Pancreas (tissue), 10 donors: ENCODE measurements at regions not wholly inside any gene's neighbourhood (a gene's known extent, or its start where the extent isn't known, plus 50 kb on each side); places are given as distances from the start of the nearest gene placed in this dataset.

Experiments
- ATAC-seq, 4 donors: fragments of 200-7000 bp; cut with Tn5 transposase; one replicate each; pipeline versions ENCODE4 v1.8.0 to v1.9.1; 2020; ENCODE audit warnings: mild to moderate bottlenecking in 4 of 4, moderate library complexity in 4 of 4
- DNase-seq, 6 donors: peaks; one replicate each; pipeline ENCODE4 v3.0.0-alpha.2; 2020
- FAIRE-seq: peaks from 2 replicates; lab custom pipeline; 2012; peaks lifted over from hg19 to GRCh38; lab: Jason Lieb, UNC
- H3K27ac ChIP-seq, 4 donors: fragments of 200-600 bp; sonication (generic); 1 replicate in 3 of 4; 2 replicates in 1 of 4; pipeline versions ENCODE4 v1.5.0 to v1.8.0; 2020
- H3K27me3 ChIP-seq, 4 donors: fragments of 200-600 bp; one replicate each; pipeline ENCODE4 v1.8.0; 2021
- H3K36me3 ChIP-seq, 3 donors: fragments of 200-600 bp; sonication (generic) in 1 of 3; one replicate each; pipeline versions ENCODE4 v1.5.0 to v1.8.0; 2020 to 2021
- H3K4me1 ChIP-seq, 3 donors: fragments of 200-600 bp; one replicate each; pipeline ENCODE4 v1.8.0; 2021
- H3K4me3 ChIP-seq, 4 donors: fragments of 200-600 bp; sonication (generic) in 2 of 4; one replicate each; pipeline versions ENCODE4 v1.5.0 to v1.8.0; 2020 to 2021
- H3K9me3 ChIP-seq, 4 donors: fragments of 200-600 bp; one replicate each; pipeline ENCODE4 v1.8.0; 2021
- WGBS, 2 donors: extraction: QIAGEN DNeasy Blood & Tissue Kit; methylation state at CpG; one replicate each; pipeline ENCODE4 v1.1.7; 2013; 5-methylcytosine and 5-hydroxymethylcytosine counted together
- intact Hi-C, 3 donors: fragments of 100-400 bp; cut with DNase I; formaldehyde crosslinking; loops; one replicate each; pipeline versions ENCODE4 v1.11.1 to v1.14.2; 2022
- TF ChIP-seq, protein P1 (sequence below), 4 donors: fragments of 200-600 bp; sonication (generic) in 3 of 4; IDR thresholded peaks; one replicate each; pipeline versions ENCODE4 v1.5.0 to v1.8.0; 2021; ENCODE audit warnings: antibody characterized with exemption in 4 of 4
- donor health status: healthy with polysubstance abuse.
- donor health status: DM: no; HTN: no; CAD: no; lungs with moderate emphysema.
- donor health status: DM: no; HTN: no; CAD: no.
- donor health status: control.
- donor health status: control.
- donor health status: Bipolar disorder and iron deficiency.
- donor health status: DM: yes; HTN: yes; CAD: no.
- donor health status: DM: no; HTN: no; CAD: no.
- donor health status: DM: no; HTN: no; CAD: no.
- donor health status: DM: yes; HTN: yes; CAD: no.

DNA sequence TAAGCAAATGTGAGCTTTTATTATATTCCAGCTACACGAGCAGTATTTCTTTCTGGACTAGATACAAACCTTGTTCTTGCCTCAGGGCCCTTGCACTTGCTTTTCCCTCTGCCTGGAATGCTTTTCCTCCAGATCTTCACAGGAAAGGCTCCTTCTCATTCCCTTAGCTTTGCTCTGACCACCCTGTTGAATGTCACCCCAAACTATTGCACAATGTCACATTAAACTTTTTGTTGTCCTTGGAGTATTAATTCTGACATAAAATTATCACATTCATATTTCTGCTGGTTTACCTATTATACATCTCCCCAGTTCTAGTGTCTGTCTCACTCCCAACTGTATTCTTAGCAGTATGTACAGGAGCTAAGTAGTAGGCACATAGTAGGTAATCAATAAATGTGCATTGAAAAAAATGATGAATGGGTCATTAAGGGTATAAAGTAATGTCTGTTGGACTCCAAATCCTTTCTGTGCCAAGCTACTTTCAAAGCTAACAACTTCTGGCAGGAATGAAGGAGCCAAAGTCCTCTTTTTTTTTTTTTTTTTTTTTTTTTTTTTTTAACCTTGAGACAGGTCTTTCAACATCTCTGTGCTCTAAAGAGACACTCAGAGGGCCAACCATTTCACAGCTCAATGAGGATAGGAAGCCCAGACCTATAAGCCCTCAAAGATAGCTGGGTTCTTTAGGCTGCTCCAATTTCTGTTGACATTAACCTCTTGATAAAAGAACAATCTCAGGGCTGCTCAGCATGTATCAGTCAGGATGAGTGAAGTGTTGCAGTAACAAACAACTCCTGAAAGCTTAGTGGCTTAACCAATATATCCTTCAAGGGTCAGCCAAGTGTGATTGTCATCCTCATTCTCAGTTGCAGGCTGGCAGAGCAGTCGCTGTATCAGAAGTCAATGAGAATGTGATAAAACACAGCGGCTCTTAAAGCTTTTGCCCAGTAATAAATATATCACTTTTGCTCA lies 424.4 kb upstream of the TBX3 start:
- no peak for FAIRE-seq
- intact Hi-C loops, result no loop called here
- Histone ChIP-seq H3K36me3 (no peaks in the 10 kb centered on the region), H3K27ac (no peak overlapping the region), H3K4me3 (no peak overlapping the region), H3K27me3 (no peaks in the 10 kb centered on the region), H3K9me3 (no peaks in the 10 kb centered on the region), H3K4me1 (no peaks in the 10 kb centered on the region)
- 68 to 73% methylated on average over 3 of the region's 3 CpGs for whole genome bisulfite sequencing, 2 donors
- TF ChIP-seq, protein P1, sequence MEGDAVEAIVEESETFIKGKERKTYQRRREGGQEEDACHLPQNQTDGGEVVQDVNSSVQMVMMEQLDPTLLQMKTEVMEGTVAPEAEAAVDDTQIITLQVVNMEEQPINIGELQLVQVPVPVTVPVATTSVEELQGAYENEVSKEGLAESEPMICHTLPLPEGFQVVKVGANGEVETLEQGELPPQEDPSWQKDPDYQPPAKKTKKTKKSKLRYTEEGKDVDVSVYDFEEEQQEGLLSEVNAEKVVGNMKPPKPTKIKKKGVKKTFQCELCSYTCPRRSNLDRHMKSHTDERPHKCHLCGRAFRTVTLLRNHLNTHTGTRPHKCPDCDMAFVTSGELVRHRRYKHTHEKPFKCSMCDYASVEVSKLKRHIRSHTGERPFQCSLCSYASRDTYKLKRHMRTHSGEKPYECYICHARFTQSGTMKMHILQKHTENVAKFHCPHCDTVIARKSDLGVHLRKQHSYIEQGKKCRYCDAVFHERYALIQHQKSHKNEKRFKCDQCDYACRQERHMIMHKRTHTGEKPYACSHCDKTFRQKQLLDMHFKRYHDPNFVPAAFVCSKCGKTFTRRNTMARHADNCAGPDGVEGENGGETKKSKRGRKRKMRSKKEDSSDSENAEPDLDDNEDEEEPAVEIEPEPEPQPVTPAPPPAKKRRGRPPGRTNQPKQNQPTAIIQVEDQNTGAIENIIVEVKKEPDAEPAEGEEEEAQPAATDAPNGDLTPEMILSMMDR (IDR thresholded peaks at IDR 0.05), result no peak
- ATAC-seq, result peak in 3 of 4 donors; percentile 55 to 84 (median 70)
- no peak for DNase-seq

DNA sequence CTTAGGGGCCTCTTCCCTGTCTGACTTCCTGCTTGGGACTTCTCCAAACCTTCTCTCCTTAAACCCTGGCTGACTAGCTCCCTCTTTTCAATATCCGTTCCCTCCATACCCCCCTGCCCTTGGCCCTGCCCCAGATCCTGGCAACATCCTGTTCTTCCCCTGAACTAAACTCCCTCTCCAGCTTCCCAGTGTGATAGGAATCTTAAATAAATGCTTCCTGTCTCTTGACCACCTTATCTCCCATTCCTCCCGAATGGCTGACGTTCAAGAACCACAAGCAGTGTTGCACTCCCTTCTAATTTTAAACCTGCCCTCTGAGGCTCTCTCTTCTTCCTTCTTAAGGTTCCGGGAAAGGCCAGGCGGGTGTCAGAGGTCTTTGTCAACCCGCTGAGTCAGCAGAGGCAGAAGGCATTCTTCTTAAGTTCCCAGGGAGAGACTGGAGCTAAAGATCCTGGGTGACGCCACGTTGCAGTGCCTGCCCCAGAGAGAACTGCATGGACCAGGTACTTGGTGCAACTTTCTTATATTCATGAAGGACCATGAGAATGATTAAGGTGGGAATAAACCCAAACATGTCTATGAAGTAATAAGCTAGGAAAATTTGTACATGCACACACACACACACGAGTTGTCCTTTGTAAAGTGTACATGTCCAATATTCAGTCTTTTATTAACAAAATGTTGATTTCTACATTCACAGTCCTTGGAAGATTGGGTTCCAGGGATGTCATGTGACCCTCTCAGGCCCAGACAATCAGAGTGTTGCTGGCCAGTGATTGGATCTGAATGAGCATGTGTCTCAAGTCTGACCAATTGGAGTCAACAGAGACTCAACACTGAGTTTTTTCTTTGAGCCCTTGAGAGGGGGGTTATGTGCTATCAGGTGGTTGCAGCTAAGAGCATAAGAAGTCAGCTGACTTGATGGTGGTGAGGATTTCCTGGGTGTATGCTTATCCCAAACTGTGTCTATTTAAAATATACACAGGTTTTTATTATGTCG lies 420.2 kb upstream of the TBX3 start:
- Histone ChIP-seq H3K27me3 (no peaks in the 10 kb centered on the region), H3K9me3 (no peaks in the 10 kb centered on the region), H3K4me3 (no peak overlapping the region), H3K4me1 (no peaks in the 10 kb centered on the region), H3K27ac (no peak overlapping the region), H3K36me3 (no peaks in the 10 kb centered on the region)
- TF ChIP-seq, protein P1 (IDR thresholded peaks at IDR 0.05), result no peak
- WGBS, 2 donors, result 52 to 56% methylated on average over 10 of the region's 10 CpGs
- intact Hi-C loops, result no loop called here
- FAIRE-seq (no peak), DNase-seq (peak in 1 of 6 donors; percentile 15), ATAC-seq (peak in 2 of 4 donors; percentile 29 to 58)

DNA sequence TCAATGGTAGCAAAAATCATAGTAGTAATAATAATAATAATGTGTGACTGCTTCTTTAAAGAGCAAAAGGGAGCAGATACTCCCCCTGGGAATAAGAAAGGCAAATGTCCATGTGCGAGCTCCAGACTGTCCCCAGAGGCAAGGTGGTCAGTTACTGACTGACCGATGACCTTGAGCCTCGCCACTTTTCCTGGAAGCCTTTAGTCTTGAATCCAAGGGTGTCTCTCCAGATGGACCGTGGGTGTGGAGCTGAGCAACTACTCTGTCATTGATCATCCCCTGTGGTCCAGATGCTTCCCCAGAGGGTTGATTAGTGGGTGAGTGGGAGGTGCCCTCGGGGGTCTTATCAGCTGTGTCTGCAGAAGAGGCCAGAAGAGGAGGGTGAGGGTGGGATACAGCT lies 418.5 kb upstream of the TBX3 start:
- no peaks in the 10 kb centered on the region for H3K36me3 ChIP-seq
- intact Hi-C loops, result no loop called here
- WGBS, 2 donors, result 57 to 69% methylated on average over 5 of the region's 5 CpGs
- H3K27ac ChIP-seq, result no peak overlapping the region
- DNase-seq, result no peak
- H3K27me3 ChIP-seq, result no peaks in the 10 kb centered on the region
- peak in 1 of 4 donors; percentile 41 for ATAC-seq
- H3K9me3 ChIP-seq, result no peaks in the 10 kb centered on the region
- H3K4me3 ChIP-seq, result no peak overlapping the region
- TF ChIP-seq, protein P1 (IDR thresholded peaks at IDR 0.05), result no peak
- H3K4me1 ChIP-seq, result no peaks in the 10 kb centered on the region
- FAIRE-seq, result no peak

DNA sequence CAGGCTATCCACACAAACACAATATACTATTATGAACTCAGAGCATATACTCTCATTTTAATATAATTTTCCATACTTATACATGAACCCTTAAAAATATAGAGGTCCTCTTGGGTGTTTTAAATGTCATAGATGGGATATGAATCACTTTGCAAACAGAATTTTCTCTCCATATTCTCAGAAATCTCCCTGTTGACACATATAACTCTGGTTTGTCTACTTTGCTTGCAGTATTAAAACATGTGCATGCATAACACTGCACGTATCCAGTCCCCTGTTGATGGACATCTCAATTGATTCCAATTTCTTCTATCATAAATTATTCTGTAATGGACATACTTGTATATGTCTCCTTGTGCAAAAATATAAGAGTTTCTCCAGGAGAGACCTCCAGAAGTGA lies 417.5 kb upstream of the TBX3 start:
- H3K4me1 ChIP-seq, result no peaks in the 10 kb centered on the region
- H3K27me3 ChIP-seq, result no peaks in the 10 kb centered on the region
- H3K27ac ChIP-seq, result no peak overlapping the region
- intact Hi-C loops, result no loop called here
- H3K36me3 ChIP-seq, result no peaks in the 10 kb centered on the region
- ATAC-seq, result no peak
- WGBS, 2 donors, result 65 to 67% methylated on average over 1 of the region's 1 CpG
- no peak for DNase-seq
- H3K9me3 ChIP-seq, result no peaks in the 10 kb centered on the region
- no peak for FAIRE-seq
- H3K4me3 ChIP-seq, result no peak overlapping the region
- TF ChIP-seq, protein P1 (IDR thresholded peaks at IDR 0.05), result no peak
